T follicular helper cell (primary cell): ENCODE measurements at regions not wholly inside any gene's neighbourhood (a gene's known extent, or its start where the extent isn't known, plus 50 kb on each side); places are given as distances from the start of the nearest gene placed in this dataset.
"Not testable (repeated sequence)": the region's sequence is repeated elsewhere in the genome, so short reads cannot be mapped to it uniquely, and the experiment has no call there.

Source experiments
- DNase-seq: peaks from one replicate; pipeline ENCODE4 v3.0.0-alpha.2; 2020; ENCODE audit warnings: low read depth

- DNase-seq = not testable (repeated sequence)
These were observed 160.2 kb downstream of the LAT start for GRCh38 chr16:29145086-29145485.

GRCh38 chr16:29144669-29145062, 159.8 kb downstream of the LAT start:
- not testable (repeated sequence) for DNase-seq

- DNase-seq = not testable (repeated sequence)
These were observed 159.2 kb downstream of the LAT start for GRCh38 chr16:29143739-29144668.

- DNase-seq = not testable (repeated sequence)
These were observed 157.7 kb downstream of the LAT start for GRCh38 chr16:29142506-29142905.

GRCh38 chr16:29141586-29142324, 156.9 kb downstream of the LAT start:
- DNase-seq = no peak

- DNase-seq = not testable (repeated sequence)
These were observed 156.3 kb downstream of the LAT start for GRCh38 chr16:29141121-29141520.

- DNase-seq = not testable (repeated sequence)
These were observed 155.3 kb downstream of the LAT start for GRCh38 chr16:29139901-29140855.

GRCh38 chr16:29139261-29139802, 154.5 kb downstream of the LAT start:
- no peak for DNase-seq

- DNase-seq = not testable (repeated sequence)
These were observed 153.8 kb downstream of the LAT start for GRCh38 chr16:29138698-29139097.

GRCh38 chr16:29137894-29138662, 153.2 kb downstream of the LAT start:
- DNase-seq = not testable (repeated sequence)

GRCh38 chr16:29137461-29137860, 152.6 kb downstream of the LAT start:
- DNase-seq = not testable (repeated sequence)

- DNase-seq = not testable (repeated sequence)
These were observed 152.1 kb downstream of the LAT start for GRCh38 chr16:29136916-29137315.

GRCh38 chr16:29136046-29136696, 151.3 kb downstream of the LAT start:
- not testable (repeated sequence) for DNase-seq

GRCh38 chr16:29135098-29135497, 150.2 kb downstream of the LAT start:
- not testable (repeated sequence) for DNase-seq

- DNase-seq = not testable (repeated sequence)
These were observed 149.0 kb downstream of the LAT start for GRCh38 chr16:29133681-29134430.

- not testable (repeated sequence) for DNase-seq
These were observed 148.0 kb downstream of the LAT start for GRCh38 chr16:29132869-29133268.

GRCh38 chr16:29132444-29132843, 147.6 kb downstream of the LAT start:
- DNase-seq = not testable (repeated sequence)

GRCh38 chr16:29130901-29131851, 146.3 kb downstream of the LAT start:
- DNase-seq = not testable (repeated sequence)
